Astrocyte (in vitro differentiated cells and primary cell): ENCODE measurements at regions not wholly inside any gene's neighbourhood (a gene's known extent, or its start where the extent isn't known, plus 50 kb on each side); places are given as distances from the start of the nearest gene placed in this dataset.

Source experiments
- DNase-seq: peaks from one replicate; pipeline ENCODE4 v3.0.0-alpha.2; 2010; ENCODE audit warnings: low read depth
- FAIRE-seq: peaks from 2 replicates; lab custom pipeline; 2011; peaks lifted over from hg19 to GRCh38; lab: Jason Lieb, UNC
- H2AFZ ChIP-seq: 2 replicates; pipeline ENCODE4 v1.6.0; 2012; ENCODE audit warnings: low read depth, low read length, inconsistent platforms
- H3K27ac ChIP-seq: 2 replicates; pipeline ENCODE4 v1.5.1; 2011; ENCODE audit warnings: low read depth, low read length, inconsistent platforms
- H3K27me3 ChIP-seq: 2 replicates; pipeline ENCODE4 v1.6.0; 2011; ENCODE audit warnings: low read length, inconsistent platforms; ENCODE audit not compliant: insufficient read depth
- H3K36me3 ChIP-seq: 2 replicates; pipeline ENCODE4 v1.5.1; 2011; ENCODE audit warnings: low read length, inconsistent platforms; ENCODE audit not compliant: insufficient read depth
- H3K4me1 ChIP-seq: 2 replicates; pipeline ENCODE4 v1.5.1; 2011; ENCODE audit warnings: low read length, inconsistent platforms; ENCODE audit not compliant: insufficient read depth
- H3K4me2 ChIP-seq: 2 replicates; pipeline ENCODE4 v1.6.0; 2012; ENCODE audit warnings: low read length, inconsistent platforms
- H3K4me3 ChIP-seq: 2 replicates; pipeline ENCODE4 v1.5.1; 2011; ENCODE audit warnings: low read depth, mild to moderate bottlenecking, low read length, inconsistent platforms; ENCODE audit not compliant: insufficient read depth
- H3K79me2 ChIP-seq: 2 replicates; pipeline ENCODE4 v1.6.0; 2012; ENCODE audit warnings: mild to moderate bottlenecking, low read length, inconsistent platforms; ENCODE audit not compliant: insufficient read depth
- H3K9ac ChIP-seq: 2 replicates; pipeline ENCODE4 v1.6.0; 2012; ENCODE audit warnings: mild to moderate bottlenecking, low read length, inconsistent platforms
- H3K9me3 ChIP-seq: 2 replicates; pipeline ENCODE4 v1.5.1; 2012; ENCODE audit warnings: low read depth, mild to moderate bottlenecking, low read length, inconsistent platforms; ENCODE audit not compliant: insufficient read depth
- H4K20me1 ChIP-seq: 2 replicates; pipeline ENCODE4 v1.6.0; 2012; ENCODE audit warnings: low read length, inconsistent platforms; ENCODE audit not compliant: insufficient read depth
- H3K27ac Mint-ChIP-seq: one replicate; pipeline ENCODE4 v1.8.0; 2021; ENCODE audit warnings: mild to moderate bottlenecking, mixed read lengths; ENCODE audit not compliant: unreplicated experiment
- H3K27me3 Mint-ChIP-seq: one replicate; pipeline ENCODE4 v1.8.0; 2021; ENCODE audit warnings: low read depth, mixed read lengths; ENCODE audit not compliant: unreplicated experiment
- H3K36me3 Mint-ChIP-seq: one replicate; pipeline ENCODE4 v1.8.0; 2021; ENCODE audit warnings: low read depth, mixed read lengths; ENCODE audit not compliant: unreplicated experiment
- H3K4me1 Mint-ChIP-seq: one replicate; pipeline ENCODE4 v1.8.0; 2021; ENCODE audit warnings: low read depth, mixed read lengths; ENCODE audit not compliant: unreplicated experiment
- H3K4me3 Mint-ChIP-seq: one replicate; pipeline ENCODE4 v1.8.0; 2021; ENCODE audit warnings: mild to moderate bottlenecking, moderate library complexity, mixed read lengths; ENCODE audit not compliant: unreplicated experiment
- H3K9me3 Mint-ChIP-seq: one replicate; pipeline ENCODE4 v1.8.0; 2021; ENCODE audit warnings: mild to moderate bottlenecking, mixed read lengths; ENCODE audit not compliant: unreplicated experiment
- EZH2 ChIP-seq: IDR thresholded peaks from 2 replicates; pipeline ENCODE4 v1.6.1; 2012; ENCODE audit warnings: mild to moderate bottlenecking, low read length, inconsistent platforms; ENCODE audit not compliant: insufficient read depth
- TF ChIP-seq, protein P1 (sequence below): IDR thresholded peaks from 2 replicates; pipeline ENCODE4 v1.5.1; 2011; ENCODE audit warnings: low read depth, mild to moderate bottlenecking, inconsistent platforms, low read length, moderate library complexity; ENCODE audit not compliant: insufficient read depth

DNA sequence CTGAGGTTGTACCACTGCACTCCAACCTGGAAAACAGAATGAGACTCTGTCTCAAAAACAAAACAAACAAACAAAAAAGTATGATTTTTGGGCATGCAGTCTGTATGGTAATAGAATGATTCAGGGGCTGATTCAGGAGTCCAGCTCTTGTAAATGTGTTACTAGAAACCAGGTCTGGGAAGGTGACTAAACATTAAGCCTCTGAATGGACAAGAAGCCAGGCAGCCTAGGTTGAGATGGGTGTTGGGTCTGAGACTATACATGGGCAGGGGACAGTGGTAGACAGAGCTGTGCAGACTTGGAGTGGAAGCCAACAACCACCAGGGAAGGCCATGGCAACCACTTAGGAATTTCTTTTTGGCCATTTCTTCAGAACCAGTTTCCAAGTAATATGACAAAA, 64.9 kb upstream of the TLE1 start:
- FAIRE-seq = no peak
- peaks cover 8% of the 10 kb centered on the region for H3K4me1 Mint-ChIP-seq
- Histone ChIP-seq H3K4me2 (no peak overlapping the region), H3K4me1 (no peaks in the 10 kb centered on the region), H4K20me1 (no peaks in the 10 kb centered on the region), H3K27ac (no peak overlapping the region), H3K9me3 (no peaks in the 10 kb centered on the region), H3K79me2 (no peaks in the 10 kb centered on the region), H2AFZ (no peak overlapping the region), H3K36me3 (no peaks in the 10 kb centered on the region), H3K9ac (no peak overlapping the region), H3K4me3 (no peak overlapping the region), H3K27me3 (no peaks in the 10 kb centered on the region)
- no peak for TF ChIP-seq EZH2
- TF ChIP-seq, protein P1, sequence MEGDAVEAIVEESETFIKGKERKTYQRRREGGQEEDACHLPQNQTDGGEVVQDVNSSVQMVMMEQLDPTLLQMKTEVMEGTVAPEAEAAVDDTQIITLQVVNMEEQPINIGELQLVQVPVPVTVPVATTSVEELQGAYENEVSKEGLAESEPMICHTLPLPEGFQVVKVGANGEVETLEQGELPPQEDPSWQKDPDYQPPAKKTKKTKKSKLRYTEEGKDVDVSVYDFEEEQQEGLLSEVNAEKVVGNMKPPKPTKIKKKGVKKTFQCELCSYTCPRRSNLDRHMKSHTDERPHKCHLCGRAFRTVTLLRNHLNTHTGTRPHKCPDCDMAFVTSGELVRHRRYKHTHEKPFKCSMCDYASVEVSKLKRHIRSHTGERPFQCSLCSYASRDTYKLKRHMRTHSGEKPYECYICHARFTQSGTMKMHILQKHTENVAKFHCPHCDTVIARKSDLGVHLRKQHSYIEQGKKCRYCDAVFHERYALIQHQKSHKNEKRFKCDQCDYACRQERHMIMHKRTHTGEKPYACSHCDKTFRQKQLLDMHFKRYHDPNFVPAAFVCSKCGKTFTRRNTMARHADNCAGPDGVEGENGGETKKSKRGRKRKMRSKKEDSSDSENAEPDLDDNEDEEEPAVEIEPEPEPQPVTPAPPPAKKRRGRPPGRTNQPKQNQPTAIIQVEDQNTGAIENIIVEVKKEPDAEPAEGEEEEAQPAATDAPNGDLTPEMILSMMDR = no peak
- no peaks in the 10 kb centered on the region for H3K9me3 Mint-ChIP-seq
- no peaks in the 10 kb centered on the region for H3K27me3 Mint-ChIP-seq
- peak; percentile 21 for DNase-seq
- H3K4me3 Mint-ChIP-seq = no peak overlapping the region
- no peak overlapping the region for H3K27ac Mint-ChIP-seq
- H3K36me3 Mint-ChIP-seq = no peaks in the 10 kb centered on the region

DNA sequence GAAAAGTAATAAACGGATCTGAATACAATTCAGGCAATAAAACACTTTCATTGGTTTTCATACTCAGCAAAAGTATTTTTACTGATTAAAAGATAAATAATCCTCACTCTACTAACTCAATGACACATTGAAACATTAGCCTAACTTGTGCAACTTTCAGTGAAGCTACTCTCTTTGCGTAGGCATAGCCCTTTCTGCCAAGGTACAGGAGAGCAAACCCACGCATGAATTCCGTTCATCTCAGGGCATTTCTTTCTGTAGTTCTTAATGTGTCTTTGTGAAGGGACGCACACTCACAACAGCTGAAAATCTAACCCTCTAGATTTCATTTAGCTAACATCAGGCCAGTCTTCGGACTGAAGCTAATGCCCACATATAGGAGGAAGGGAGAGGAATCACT, 66.4 kb upstream of the TLE1 start:
- Histone ChIP-seq H3K27me3 (no peaks in the 10 kb centered on the region), H2AFZ (no peak overlapping the region), H3K4me3 (no peak overlapping the region), H3K4me2 (no peak overlapping the region), H4K20me1 (no peaks in the 10 kb centered on the region), H3K79me2 (no peaks in the 10 kb centered on the region), H3K9me3 (no peaks in the 10 kb centered on the region), H3K27ac (no peak overlapping the region), H3K4me1 (peaks cover 13% of the 10 kb centered on the region), H3K36me3 (no peaks in the 10 kb centered on the region), H3K9ac (no peak overlapping the region)
- no peak overlapping the region for H3K4me3 Mint-ChIP-seq
- no peaks in the 10 kb centered on the region for H3K36me3 Mint-ChIP-seq
- no peak for FAIRE-seq
- H3K27ac Mint-ChIP-seq = no peak overlapping the region
- no peak for TF ChIP-seq EZH2
- TF ChIP-seq, protein P1 = no peak
- no peak for DNase-seq
- H3K27me3 Mint-ChIP-seq = no peaks in the 10 kb centered on the region
- peaks cover 14% of the 10 kb centered on the region for H3K4me1 Mint-ChIP-seq
- no peaks in the 10 kb centered on the region for H3K9me3 Mint-ChIP-seq

DNA sequence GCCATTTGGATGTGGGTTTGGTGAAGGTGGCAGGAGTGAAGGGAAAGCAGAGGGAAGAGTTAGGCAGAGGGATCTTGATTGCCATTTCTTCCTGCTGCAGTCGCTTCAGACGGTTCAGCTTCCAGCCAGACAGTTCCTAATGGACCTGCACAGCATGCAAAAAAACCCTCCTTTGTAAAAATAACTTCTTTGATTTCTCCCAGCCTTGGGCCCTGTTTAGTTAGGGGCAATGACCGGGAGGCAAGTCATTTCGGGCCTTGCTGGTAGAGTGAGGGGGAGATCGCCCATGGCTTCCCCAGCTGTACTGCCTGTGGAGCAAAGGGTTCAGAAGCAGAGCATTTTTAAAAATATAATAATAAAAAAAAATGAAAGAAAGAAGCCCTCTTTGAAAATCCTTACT, 67.2 kb upstream of the TLE1 start:
- DNase-seq (no peak), FAIRE-seq (no peak)
- Histone ChIP-seq H4K20me1 (no peaks in the 10 kb centered on the region), H3K4me3 (no peak overlapping the region), H2AFZ (no peak overlapping the region), H3K36me3 (no peaks in the 10 kb centered on the region), H3K4me1 (peaks cover 13% of the 10 kb centered on the region), H3K9ac (no peak overlapping the region), H3K79me2 (no peaks in the 10 kb centered on the region), H3K27me3 (no peaks in the 10 kb centered on the region), H3K9me3 (no peaks in the 10 kb centered on the region), H3K27ac (no peak overlapping the region), H3K4me2 (no peak overlapping the region)
- Mint-ChIP-seq H3K9me3 (no peaks in the 10 kb centered on the region), H3K4me3 (no peak overlapping the region), H3K27ac (no peak overlapping the region), H3K27me3 (no peaks in the 10 kb centered on the region), H3K4me1 (peaks cover 15% of the 10 kb centered on the region), H3K36me3 (no peaks in the 10 kb centered on the region)
- TF ChIP-seq, protein P1 = no peak
- no peak for TF ChIP-seq EZH2
